K562 (cell line): ENCODE measurements at regions not wholly inside any gene's neighbourhood (a gene's known extent, or its start where the extent isn't known, plus 50 kb on each side); places are given as distances from the start of the nearest gene placed in this dataset.

ENCODE experiments used
- ATAC-seq: fragments of 200-7000 bp; cut with Tn5 transposase; 3 replicates; pipeline ENCODE4 v1.9.1; 2020; ENCODE audit warnings: moderate library complexity
- BruUV-seq: library from RNA; stranded (reverse); fragments of 400-500 nt; replicated peaks from 2 replicates; lab custom pipeline; 2021; lab: Mats Ljungman, UMichigan
- CTCF ChIA-PET: fragments of 300-600 bp; formaldehyde crosslinking; extraction: SDS; loops from one replicate; lab custom pipeline; 2021; ENCODE audit warnings: low intra/inter-chr PET ratio; lab: Yijun Ruan, JAX
- POLR2A ChIA-PET: fragments of 300-600, 350-650 bp; sonication (Branson Sonifier 250); formaldehyde crosslinking; extraction: SDS; loops from one replicate; lab custom pipeline; 2021; ENCODE audit warnings: antibody characterized with exemption, inconsistent platforms; lab: Yijun Ruan, JAX
- DNase-seq, 4 experiments: peaks; one replicate each; pipeline versions ENCODE4 v3.0.0 to v3.0.0-alpha.2; 2011 to 2018; ENCODE audit warnings: low spot score in 3 of 4, mixed read lengths in 3 of 4; ENCODE audit errors: extremely low read depth in 1 of 4
- FAIRE-seq: peaks from 2 replicates; lab custom pipeline; 2011; peaks lifted over from hg19 to GRCh38; lab: Jason Lieb, UNC
- H2AFZ ChIP-seq: 2 replicates; pipeline ENCODE4 v1.6.0; 2011; ENCODE audit warnings: low read depth, low read length, control low read depth, inconsistent platforms
- H3K27ac ChIP-seq: fragments of 200-600 bp; 3 replicates; pipeline ENCODE4 v1.8.0; 2011; ENCODE audit warnings: low read depth, mild to moderate bottlenecking, control low read depth, inconsistent platforms, low read length, moderate library complexity, mixed read lengths; ENCODE audit errors: extremely low read depth
- H3K27me3 ChIP-seq, 2 experiments: fragments of 300-600 bp in 1 of 2; 2 replicates in 1 of 2; 3 replicates in 1 of 2; pipeline versions ENCODE4 v1.6.0 to v1.8.0; 2011; ENCODE audit warnings: inconsistent platforms in 2 of 2, low read length in 2 of 2, mild to moderate bottlenecking in 1 of 2, mixed read lengths in 1 of 2, moderate library complexity in 1 of 2; ENCODE audit not compliant: control insufficient read depth in 2 of 2, insufficient read depth in 2 of 2
- H3K36me3 ChIP-seq: fragments of 300-600 bp; 3 replicates; pipeline ENCODE4 v1.8.0; 2011; ENCODE audit warnings: mild to moderate bottlenecking, low read length, inconsistent platforms; ENCODE audit not compliant: control insufficient read depth, insufficient read depth
- H3K4me1 ChIP-seq, 2 experiments: fragments of 200-600 bp in 1 of 2; replicated peaks in 1 of 2; 2 replicates in 1 of 2; 3 replicates in 1 of 2; pipeline versions ENCODE4 v1.5.1 to v1.8.0; 2011; ENCODE audit warnings: inconsistent platforms in 2 of 2, low read length in 2 of 2, mild to moderate bottlenecking in 1 of 2, mixed read lengths in 1 of 2, moderate library complexity in 1 of 2; ENCODE audit not compliant: control insufficient read depth in 2 of 2, insufficient read depth in 2 of 2
- H3K4me2 ChIP-seq: 2 replicates; pipeline ENCODE4 v1.6.1; 2011; ENCODE audit warnings: low read length, control low read depth, inconsistent platforms, mixed read lengths; ENCODE audit not compliant: insufficient read depth
- H3K4me3 ChIP-seq: fragments of 200-600 bp; sonication (generic), shearing (Covaris generic); 2 replicates; pipeline ENCODE4 v1.5.1; 2016; ENCODE audit warnings: control low read depth, inconsistent platforms
- H3K79me2 ChIP-seq: fragments of 200-600 bp; 3 replicates; pipeline ENCODE4 v1.8.0; 2011; ENCODE audit warnings: low read length, inconsistent platforms; ENCODE audit not compliant: control insufficient read depth, insufficient read depth
- H3K9ac ChIP-seq, 2 experiments: 2 replicates each; pipeline versions ENCODE4 v1.6.0 to v1.6.1; 2011; ENCODE audit warnings: low read depth in 2 of 2, low read length in 2 of 2, control low read depth in 1 of 2, inconsistent platforms in 1 of 2, mild to moderate bottlenecking in 1 of 2, mixed read lengths in 1 of 2; ENCODE audit not compliant: insufficient read depth in 1 of 2
- H3K9me1 ChIP-seq: one replicate; pipeline ENCODE4 v1.6.0; 2011; ENCODE audit warnings: inconsistent platforms, mild to moderate bottlenecking, low read length, moderate library complexity; ENCODE audit not compliant: control insufficient read depth, insufficient read depth
- H3K9me3 ChIP-seq: replicated peaks from 2 replicates; pipeline ENCODE4 v1.5.1; 2011; ENCODE audit warnings: low read depth, low read length, inconsistent platforms; ENCODE audit not compliant: control insufficient read depth, insufficient read depth
- H4K20me1 ChIP-seq: replicated peaks from 2 replicates; pipeline ENCODE4 v1.6.1; 2011; ENCODE audit warnings: low read length, inconsistent platforms, mixed read lengths; ENCODE audit not compliant: control insufficient read depth, insufficient read depth
- ARID3A ChIP-seq: IDR thresholded peaks from 2 replicates; pipeline ENCODE4 v1.6.1; 2012; ENCODE audit warnings: low read depth, low read length, improper control_type of control experiment, borderline replicate concordance
- DEAF1 ChIP-seq: fragments of 450-650 bp; formaldehyde crosslinking; IDR thresholded peaks from 2 replicates; pipeline ENCODE4 v1.4.0; 2020; ENCODE audit warnings: mild to moderate bottlenecking, moderate library complexity
- FOXJ2 ChIP-seq: fragments of 200-800 bp; sonication (Bioruptor generic); IDR thresholded peaks from 2 replicates; pipeline ENCODE4 v1.6.1; 2016; ENCODE audit warnings: missing genetic modification characterization, missing compliant biosample characterization
- GABPB1 ChIP-seq: sonication (generic); formaldehyde crosslinking; IDR thresholded peaks from 2 replicates; pipeline ENCODE4 v1.8.0; 2022; ENCODE audit warnings: mild to moderate bottlenecking, missing genetic modification reagents
- MTA2 ChIP-seq: fragments of 450-650 bp; IDR thresholded peaks from 2 replicates; pipeline ENCODE4 v1.6.1; 2016; ENCODE audit warnings: low read depth
- PML ChIP-seq: IDR thresholded peaks from 2 replicates; pipeline ENCODE4 v1.6.1; 2012; ENCODE audit warnings: low read length, inconsistent platforms
- RBM22 ChIP-seq: fragments of 200-400 bp; formaldehyde crosslinking; IDR thresholded peaks from 2 replicates; pipeline ENCODE4 v1.6.1; 2018; ENCODE audit warnings: low read length, low read depth; ENCODE audit not compliant: poor library complexity, severe bottlenecking
- RHOXF2B ChIP-seq: fragments of 250-450 bp; sonication (Bioruptor Pico); conservative IDR thresholded peaks from 2 replicates; pipeline ENCODE4 v1.5.1; 2021
- SREBF1 ChIP-seq: fragments of 150-350 bp; IDR thresholded peaks from 2 replicates; pipeline ENCODE4 v1.6.1; 2014; ENCODE audit warnings: antibody characterized with exemption, low read depth, low read length, borderline replicate concordance
- ZNF224 ChIP-seq: sonication (generic); formaldehyde crosslinking; IDR thresholded peaks from 2 replicates; pipeline ENCODE4 v1.8.0; 2022; ENCODE audit warnings: mild to moderate bottlenecking, missing genetic modification reagents
- ZNF717 ChIP-seq: fragments of 250-450 bp; sonication (Bioruptor Pico); IDR thresholded peaks from 2 replicates; pipeline ENCODE4 v1.5.0; 2021
- ZNF77 ChIP-seq: fragments of 250-450 bp; sonication (Bioruptor Pico); IDR thresholded peaks from 2 replicates; pipeline ENCODE4 v1.5.0; 2020
- WGBS: fragments of 100-300 bp; shearing (Covaris generic); methylation state at CpG from one replicate; pipeline ENCODE4 v1.1.6; 2016; ENCODE audit warnings: low coverage, mixed read lengths; ENCODE audit not compliant: insufficient coverage; ENCODE audit errors: missing lambda C conversion rate; 5-methylcytosine and 5-hydroxymethylcytosine counted together
- in situ Hi-C: fragments of 300-500 bp; cut with MboI; formaldehyde crosslinking; loops from 4 replicates; pipeline ENCODE4 v1.15.0; 2018; ENCODE audit warnings: inconsistent platforms, mixed read lengths
- intact Hi-C: fragments of 100-400 bp; cut with micrococcal nuclease; formaldehyde crosslinking; loops from 2 replicates; pipeline ENCODE4 v1.14.2; 2022
- TF ChIP-seq, protein P1 (sequence below): sonication (generic); formaldehyde crosslinking; IDR thresholded peaks from 2 replicates; pipeline ENCODE4 v1.8.1; 2023; ENCODE audit warnings: mild to moderate bottlenecking, missing genetic modification reagents

GRCh38 chr10:8811201-8811600 is 756.7 kb downstream of the GATA3 start:
- no peaks in the 10 kb centered on the region for H3K27me3 ChIP-seq
- H3K4me3 ChIP-seq: no peak overlapping the region
- no peak overlapping the region for H3K9ac ChIP-seq
- no peaks in the 10 kb centered on the region for H3K9me3 ChIP-seq
- DNase-seq: no peak
- intact Hi-C loops: no loop called here
- POLR2A ChIA-PET: no interaction called here
- no peak overlapping the region for H3K27ac ChIP-seq
- H4K20me1 ChIP-seq: no peaks in the 10 kb centered on the region
- no peaks in the 10 kb centered on the region for H3K9me1 ChIP-seq
- no peaks in the 10 kb centered on the region for H3K79me2 ChIP-seq
- H3K4me1 ChIP-seq: no peaks in the 10 kb centered on the region
- no peak overlapping the region for H2AFZ ChIP-seq
- ATAC-seq: no peak
- CTCF ChIA-PET: no interaction called here
- TF ChIP-seq RBM22 (no peak), MTA2 (no peak), ZNF77 (CRISPR knock-in tag) (no peak), FOXJ2 (no peak), ZNF717 (CRISPR knock-in tag) (no peak), GABPB1 (CRISPR knock-in tag) (no peak), ZNF224 (CRISPR knock-in tag) (no peak), ARID3A (no peak), SREBF1 (no peak), RHOXF2B (CRISPR knock-in tag) (no peak), PML (no peak), DEAF1 (no peak)
- TF ChIP-seq, protein P1, sequence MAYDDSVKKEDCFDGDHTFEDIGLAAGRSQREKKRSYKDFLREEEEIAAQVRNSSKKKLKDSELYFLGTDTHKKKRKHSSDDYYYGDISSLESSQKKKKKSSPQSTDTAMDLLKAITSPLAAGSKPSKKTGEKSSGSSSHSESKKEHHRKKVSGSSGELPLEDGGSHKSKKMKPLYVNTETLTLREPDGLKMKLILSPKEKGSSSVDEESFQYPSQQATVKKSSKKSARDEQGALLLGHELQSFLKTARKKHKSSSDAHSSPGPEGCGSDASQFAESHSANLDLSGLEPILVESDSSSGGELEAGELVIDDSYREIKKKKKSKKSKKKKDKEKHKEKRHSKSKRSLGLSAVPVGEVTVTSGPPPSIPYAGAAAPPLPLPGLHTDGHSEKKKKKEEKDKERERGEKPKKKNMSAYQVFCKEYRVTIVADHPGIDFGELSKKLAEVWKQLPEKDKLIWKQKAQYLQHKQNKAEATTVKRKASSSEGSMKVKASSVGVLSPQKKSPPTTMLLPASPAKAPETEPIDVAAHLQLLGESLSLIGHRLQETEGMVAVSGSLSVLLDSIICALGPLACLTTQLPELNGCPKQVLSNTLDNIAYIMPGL (CRISPR knock-in tag): no peak
- in situ Hi-C loops: no loop called here
- WGBS: 0% methylated on average over 1 of the region's 1 CpG
- no peak for FAIRE-seq
- no peaks in the 10 kb centered on the region for H3K36me3 ChIP-seq
- no TSS peak for BruUV-seq
- no peak overlapping the region for H3K4me2 ChIP-seq
